Hippocampal formation (tissue), 2 donors: ENCODE measurements at regions not wholly inside any gene's neighbourhood (a gene's known extent, or its start where the extent isn't known, plus 50 kb on each side); places are given as distances from the start of the nearest gene placed in this dataset.
A peak's percentile ranks its signal among the peaks of the same experiment; 100 is the strongest.

ENCODE experiments used
- DNase-seq, 2 donors: peaks; one replicate each; lab custom pipeline; 2025; lab: John Stamatoyannopoulos, UW

DNA sequence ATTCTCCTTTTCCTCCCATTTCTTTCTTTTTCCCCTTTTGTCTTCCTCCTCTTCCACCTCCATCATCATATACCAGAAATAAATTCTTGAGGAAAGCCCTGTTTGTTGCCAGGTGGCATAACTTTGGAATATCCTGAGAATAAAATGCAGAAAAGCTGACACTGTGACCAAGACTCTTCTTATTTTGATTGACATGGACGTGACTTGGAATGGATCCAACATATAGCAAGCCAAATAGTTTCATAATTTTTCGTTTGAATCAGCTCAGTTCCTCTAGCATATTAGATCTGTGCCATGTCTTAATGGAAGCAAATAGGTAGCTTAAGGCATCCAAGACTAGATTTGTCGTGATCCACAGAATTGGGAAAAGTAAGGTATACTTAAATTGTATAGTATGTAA is 354.7 kb upstream of the FIGN start:
- DNase-seq, result no peak

- no peak for DNase-seq
Measured at GRCh38 chr2:164084066-164084465, 348.3 kb upstream of the FIGN start.

- no peak for DNase-seq
Measured at GRCh38 chr2:164080486-164080885, 344.7 kb upstream of the FIGN start.

DNA sequence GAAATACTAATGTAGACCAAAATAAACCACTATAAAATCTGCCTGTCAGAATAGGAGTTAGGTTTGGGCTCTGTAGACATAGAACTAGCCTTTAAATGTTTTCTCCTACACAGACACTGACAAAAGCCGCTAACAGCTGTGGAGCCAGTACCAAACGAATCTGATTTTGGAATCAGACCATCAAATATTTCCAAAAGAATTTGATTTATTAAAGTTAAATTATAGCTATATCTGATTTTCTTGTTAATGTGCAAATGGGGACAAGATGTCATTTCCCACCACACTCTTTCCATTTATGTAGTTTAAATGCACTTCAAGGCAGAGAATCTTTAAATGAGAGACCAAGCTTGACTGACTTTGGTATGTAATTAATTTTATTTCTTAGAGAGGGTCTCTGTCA is 343.4 kb upstream of the FIGN start:
- no peak for DNase-seq

DNA sequence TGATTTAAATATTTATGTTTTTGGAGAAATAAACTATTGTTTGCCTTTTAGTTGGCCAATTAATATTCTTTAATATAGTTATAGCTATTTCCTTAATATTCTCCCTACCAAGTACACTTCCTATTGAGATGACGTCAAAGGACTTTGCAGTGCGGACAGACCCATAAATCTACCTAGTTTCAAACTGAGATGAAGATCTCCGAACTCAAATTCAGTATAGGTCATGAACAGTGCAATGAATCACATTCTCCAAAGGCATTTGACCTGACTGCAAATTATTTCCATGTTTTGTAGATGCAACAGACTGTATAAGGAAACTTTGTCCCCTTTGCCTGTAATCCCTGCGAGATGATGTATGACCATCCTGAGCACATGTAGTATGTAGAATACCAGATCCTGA is 342.6 kb upstream of the FIGN start:
- no peak for DNase-seq

- no peak for DNase-seq
Measured at GRCh38 chr2:164073101-164074074, 337.6 kb upstream of the FIGN start.

DNA sequence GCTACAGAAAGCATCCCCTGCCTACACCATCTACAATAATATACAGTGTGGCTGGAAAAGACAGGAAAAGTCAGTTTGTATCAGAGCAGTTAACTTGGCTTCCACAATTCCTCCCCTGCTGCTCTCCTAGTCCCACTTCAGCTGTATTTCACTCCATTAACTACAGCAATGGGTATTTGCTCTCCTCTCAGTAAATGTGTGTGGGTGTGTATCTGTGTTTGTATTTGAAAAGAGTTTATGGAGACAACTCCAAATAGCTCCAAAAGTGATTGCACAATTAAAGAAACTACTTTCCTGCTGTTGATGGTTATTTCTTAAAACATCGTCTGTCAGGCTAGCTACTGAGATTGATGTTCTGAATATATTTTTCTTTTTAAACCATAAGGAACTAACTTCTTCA is 333.7 kb upstream of the FIGN start:
- DNase-seq, result no peak

DNA sequence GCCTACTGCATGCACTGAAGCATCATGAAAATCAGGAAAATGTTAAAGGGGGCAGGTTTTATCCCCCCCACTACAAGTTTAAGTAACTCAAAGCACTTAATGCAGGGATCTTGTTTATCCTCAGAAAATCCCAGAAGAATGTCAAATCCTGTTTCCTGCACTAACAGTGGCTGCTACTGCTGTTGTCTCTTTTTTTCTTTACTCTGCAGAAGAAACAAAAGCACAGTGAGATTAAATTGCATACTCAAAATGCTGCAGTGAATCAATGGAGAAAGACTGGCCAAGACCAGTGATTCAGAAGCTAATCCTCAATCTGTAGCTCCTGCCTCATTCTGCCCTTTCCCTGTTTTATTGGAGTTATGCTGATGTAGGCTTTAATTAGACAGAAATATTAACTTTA is 332.3 kb upstream of the FIGN start:
- no peak for DNase-seq

DNA sequence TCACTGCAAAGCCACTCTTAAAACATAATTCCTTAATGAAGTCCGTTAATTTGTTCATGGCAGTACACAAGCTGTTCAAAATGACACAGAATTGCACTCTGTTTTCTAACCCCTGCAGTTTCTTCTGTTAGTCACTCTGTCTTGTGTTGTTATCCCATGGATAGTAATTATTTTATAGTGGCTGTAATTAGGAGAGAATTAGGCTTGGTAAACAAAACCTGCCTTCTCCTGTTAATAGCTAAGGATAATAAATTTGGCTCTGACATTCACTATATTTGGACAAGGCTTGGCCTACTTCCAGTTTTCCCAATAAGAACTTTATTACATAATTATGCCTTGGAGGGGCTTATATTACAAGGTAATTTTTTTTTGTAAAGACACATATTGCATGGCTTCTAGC is 330.3 kb upstream of the FIGN start:
- no peak for DNase-seq

- no peak for DNase-seq
Measured at GRCh38 chr2:164065038-164065437, 329.2 kb upstream of the FIGN start.

DNA sequence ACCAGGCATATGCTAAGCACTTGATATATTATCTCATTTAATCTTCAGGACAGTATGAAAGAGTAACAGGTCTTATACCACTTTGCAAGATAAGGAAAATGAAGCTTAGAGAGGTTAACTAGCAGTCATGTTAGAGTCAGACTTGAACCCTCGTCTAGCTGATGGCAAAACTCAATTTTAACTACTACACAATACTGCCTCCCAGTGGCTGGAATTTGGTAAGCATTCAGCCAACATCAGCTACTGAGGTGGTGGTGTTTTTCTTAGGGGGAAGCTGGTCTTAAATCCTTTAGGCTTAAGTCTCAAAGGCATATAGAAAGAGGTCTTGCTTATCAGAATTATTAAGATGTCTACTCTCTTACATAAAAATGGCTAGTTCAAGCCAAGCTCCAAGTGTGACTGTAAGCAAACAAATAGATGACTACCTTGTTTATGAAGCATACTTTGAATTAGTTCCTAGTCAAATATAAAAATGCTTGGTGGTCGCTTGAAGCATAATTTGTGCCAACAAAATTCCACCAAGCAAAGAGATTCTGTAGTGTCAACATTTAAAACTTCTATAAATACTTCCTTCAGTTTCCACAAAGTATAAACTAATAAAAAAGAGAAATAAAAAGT is 325.4 kb upstream of the FIGN start:
- peak in 1 of 2 donors; percentile 20 for DNase-seq

DNA sequence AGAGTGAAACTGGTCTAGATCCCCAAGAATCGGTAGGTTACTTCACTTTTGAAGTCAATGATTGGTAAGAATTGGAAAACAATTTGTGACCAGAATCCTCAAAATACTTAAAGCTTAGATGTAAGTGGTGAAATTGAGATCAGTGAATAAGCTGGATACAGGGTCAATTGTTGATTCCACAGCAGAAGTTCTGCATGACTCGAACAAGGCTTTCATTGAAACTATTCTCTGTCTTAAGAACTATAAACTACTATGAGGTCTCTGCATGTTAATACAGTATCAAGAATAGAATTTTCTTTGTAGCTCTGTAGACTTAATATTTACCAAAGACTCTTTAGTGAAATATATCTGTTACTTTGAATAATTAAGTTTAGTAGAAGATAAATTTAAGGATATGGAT is 324.2 kb upstream of the FIGN start:
- no peak for DNase-seq

DNA sequence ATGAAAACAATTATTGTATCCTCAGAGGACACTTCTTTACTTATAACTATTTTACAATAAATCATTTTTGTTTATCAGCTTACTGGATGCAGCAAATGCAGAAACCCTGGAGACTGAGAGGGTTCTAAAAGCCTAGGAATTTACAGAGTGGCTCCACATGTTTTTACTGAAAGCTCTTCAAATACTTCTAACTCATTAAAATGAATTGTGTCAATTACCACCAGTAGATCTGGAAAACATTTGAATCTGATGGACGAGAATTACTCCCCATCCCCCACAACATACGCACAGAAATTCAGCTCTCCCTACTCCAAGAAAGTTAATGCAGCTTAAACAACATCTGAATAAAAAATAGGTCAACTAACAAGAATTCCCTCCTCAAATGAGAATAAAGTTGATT is 319.8 kb upstream of the FIGN start:
- DNase-seq, result no peak

- no peak for DNase-seq
Measured at GRCh38 chr2:164054651-164055050, 318.8 kb upstream of the FIGN start.

DNA sequence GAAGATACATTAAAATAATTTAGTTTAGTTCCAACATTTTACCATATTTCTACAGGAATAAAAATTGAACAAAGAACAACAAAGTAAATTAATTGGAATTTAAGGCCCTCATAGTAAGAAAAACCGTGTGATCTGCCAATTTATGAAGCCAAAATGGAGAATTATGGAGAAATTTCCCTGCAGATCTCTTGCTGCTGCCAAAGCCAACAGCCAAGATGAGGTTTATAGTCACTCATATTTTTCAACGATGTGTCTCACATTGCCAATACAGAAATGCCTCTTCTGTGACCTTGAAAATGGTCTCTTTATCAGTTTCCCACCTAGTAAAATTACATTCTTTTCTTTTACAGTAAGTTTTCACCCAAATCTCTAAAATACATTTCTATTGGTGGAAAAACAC is 317.2 kb upstream of the FIGN start:
- no peak for DNase-seq

GRCh38 chr2:164052006-164052405 is 316.2 kb upstream of the FIGN start:
- no peak for DNase-seq

- DNase-seq, result no peak
Measured at GRCh38 chr2:164048729-164049128, 312.9 kb upstream of the FIGN start.

DNA sequence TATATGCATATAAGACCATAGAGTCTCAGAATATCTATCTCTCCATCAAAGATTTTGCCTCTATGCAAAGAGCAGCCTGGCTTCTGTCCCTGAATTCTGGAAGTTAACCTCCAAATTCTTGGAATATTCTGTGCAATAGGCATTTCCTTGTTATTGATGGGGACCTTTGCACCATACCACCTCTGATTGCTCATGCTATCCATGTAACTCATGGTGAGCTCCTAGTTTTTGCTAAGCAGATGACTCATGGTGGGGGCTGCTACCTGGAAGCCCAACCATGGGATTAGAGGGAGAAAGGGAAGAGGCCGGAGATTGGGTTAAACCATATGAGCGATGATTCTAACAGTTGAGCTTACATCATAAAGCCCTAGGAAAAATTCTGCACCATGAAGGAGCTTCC is 310.2 kb upstream of the FIGN start:
- no peak for DNase-seq

DNA sequence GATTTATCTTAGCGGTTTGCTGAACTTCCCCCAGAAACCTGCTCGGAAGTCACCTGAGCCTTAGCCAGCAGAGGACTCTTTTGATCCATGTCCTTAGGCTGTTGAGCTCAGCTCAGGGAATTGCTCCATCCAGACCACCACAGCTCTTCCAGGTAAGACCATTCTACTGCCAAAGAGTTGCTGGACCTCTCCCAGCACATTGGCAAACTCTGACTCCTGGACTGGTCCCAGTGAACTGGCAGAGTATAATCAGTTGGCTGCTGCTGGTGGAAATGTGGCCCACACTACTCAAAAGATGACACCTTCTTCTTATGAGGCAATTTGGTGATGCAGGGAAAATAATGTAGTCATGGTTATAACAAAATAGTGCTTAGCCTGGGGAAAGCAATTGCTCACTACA is 308.8 kb upstream of the FIGN start:
- no peak for DNase-seq

DNA sequence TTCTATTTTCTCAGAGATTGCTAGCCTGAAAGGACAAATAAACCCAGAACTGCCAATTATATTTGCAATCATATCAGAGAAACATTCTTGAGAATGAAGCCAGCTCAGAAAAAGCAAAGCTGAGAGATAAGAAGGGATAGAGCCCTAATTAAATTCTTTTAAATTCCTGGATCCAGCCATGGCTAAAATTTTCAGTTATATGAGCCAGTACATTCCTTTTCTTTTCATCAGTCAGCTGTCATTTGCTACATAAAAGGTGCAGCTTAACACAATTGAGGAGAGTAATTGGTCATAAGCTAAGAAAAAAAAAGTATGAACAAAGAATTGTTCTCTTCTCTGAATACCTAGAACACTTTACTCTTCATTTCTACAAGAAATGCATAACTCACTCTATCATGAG is 303.5 kb upstream of the FIGN start:
- DNase-seq, result no peak

DNA sequence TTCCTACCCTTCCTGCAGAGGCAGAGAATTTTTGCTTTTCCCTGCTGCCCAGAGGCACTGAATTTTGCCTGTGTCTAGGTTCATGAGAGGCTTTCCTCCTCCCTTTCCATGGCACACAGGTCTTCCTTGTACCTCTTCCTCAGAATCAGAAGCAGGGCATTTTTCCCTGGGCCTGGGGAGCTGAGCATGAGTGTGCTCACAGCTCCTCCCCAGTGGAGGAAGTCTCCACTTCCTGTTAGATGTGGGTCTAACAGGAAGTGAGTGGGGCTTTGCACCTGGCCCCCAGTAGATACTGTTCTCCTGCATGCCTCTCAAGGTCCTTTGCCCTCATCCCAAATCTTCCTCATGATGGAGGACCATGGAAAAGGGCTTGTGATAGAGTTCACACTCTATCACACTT is 297.2 kb upstream of the FIGN start:
- DNase-seq, result no peak

- DNase-seq, result no peak
Measured at GRCh38 chr2:164030623-164031022, 294.8 kb upstream of the FIGN start.

DNA sequence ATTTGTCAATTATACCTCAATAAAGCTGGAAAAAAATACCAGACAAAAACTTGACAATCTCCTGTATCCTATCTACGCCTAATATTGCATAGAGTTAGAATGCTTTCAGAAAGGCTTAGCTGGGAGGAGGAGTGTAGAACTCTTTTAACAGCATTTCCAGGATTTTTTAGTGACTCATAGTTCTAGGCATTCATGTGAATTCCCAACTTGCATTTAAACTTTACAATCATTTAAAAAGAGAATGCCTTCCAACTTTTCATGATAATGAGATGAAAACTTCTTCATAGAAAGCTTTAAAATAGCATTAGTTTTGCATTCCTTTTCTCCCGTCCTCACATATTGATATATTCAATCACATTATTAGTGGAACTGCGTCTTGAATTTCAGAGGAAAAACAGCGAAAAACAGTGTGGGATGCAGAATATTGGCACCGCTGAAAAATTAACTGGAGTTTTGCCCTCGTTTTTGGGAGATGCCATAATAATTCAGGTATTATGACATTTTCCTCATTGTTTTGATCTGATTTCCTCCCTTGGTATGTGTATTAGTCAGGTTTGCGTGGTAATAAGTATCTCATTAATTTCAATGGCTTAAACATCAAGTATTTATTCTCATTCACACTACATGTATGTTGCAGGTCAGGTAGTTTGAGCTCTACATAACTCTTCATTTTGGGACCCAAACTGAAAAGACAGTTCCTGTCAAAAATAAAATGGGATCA is 293.2 kb upstream of the FIGN start:
- peak in 1 of 2 donors; percentile 24 for DNase-seq
